GM21367 (cell line): ENCODE measurements at regions not wholly inside any gene's neighbourhood (a gene's known extent, or its start where the extent isn't known, plus 50 kb on each side); places are given as distances from the start of the nearest gene placed in this dataset.

Experiments
- ATAC-seq: cut with Tn5 transposase; IDR thresholded peaks from one replicate; pipeline ENCODE4 v1.9.1; 2021; ENCODE audit not compliant: unreplicated experiment

- no peak for ATAC-seq
These were observed 1081.0 kb downstream of the VRK1 start for GRCh38 chr14:97878206-97878605.

DNA sequence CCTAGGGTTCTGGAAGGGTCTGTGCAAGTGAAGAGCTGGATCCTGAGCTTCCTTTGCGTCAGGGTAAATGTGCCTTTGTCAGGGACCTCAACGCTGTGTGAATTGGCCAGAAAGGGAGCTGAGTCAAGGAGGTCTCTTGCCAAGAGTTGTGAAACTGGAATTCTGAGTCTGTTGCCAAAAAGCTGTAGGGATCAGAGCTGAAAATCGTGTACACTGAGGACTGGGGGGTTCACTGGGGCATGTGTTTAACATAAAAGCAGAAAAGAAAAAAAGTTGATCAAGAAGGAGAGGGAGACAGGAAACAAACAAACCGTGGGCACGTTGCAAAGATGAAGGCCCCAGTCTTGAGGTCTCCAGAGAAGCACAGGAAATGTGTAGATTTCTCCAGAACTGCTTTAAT is 1081.5 kb downstream of the VRK1 start:
- no peak for ATAC-seq

GRCh38 chr14:97887690-97888089 is 1090.5 kb downstream of the VRK1 start:
- ATAC-seq: no peak

GRCh38 chr14:97888331-97888730 is 1091.1 kb downstream of the VRK1 start:
- ATAC-seq: no peak

DNA sequence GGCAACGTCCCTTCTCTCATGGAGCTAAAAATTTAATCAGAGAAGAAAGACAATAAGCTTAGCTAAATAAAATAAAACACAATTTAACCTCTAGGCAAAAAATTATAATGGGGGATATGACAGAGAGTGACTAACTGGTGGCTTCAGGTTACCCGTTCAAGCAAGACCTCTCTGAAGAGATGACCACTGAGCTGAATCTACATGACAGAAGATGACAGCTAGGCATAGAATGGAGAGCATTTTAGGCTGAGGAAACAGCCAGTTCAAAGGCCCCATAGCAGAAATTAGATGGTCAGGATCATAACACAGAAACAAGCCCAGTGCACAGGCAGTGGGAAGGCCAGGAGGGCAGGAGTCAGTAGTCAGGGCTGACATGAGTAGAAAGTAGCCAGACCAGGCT is 1094.3 kb downstream of the VRK1 start:
- ATAC-seq: no peak

- no peak for ATAC-seq
These were observed 1097.4 kb downstream of the VRK1 start for GRCh38 chr14:97894552-97894951.

DNA sequence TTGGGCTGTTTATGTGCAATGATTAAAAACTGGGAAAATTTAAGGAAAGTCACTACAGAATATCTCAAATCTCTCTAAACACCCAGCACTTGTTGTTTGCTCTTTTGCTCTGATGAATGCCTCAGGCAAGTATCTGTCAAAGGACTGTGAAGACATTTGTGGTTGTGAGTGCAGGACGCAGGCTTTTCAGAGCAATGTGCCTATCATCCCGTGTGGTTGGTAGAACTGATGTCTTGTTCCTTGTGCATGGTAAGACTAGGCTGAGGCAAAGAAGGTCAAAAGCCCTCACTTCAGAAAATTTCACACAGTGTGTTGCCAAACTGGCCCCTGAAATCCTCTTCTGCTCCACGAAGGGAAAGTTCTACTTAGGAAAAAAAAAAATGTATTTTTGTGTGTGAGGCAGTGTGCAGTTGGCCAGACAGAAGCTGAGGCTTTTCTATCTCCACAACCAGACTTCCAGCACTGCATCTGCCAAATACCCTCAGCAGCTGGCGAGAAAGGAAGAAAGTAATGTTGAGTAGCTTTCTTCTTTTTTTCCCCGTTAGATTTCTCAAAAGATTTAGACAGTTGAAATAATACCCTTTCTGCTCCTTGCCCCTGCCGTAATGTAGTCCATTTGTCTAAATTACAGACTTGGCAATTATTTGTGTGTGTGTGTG is 1103.1 kb downstream of the VRK1 start:
- no peak for ATAC-seq

- ATAC-seq: no peak
These were observed 1105.4 kb downstream of the VRK1 start for GRCh38 chr14:97902630-97903029.

GRCh38 chr14:97903821-97904220 is 1106.6 kb downstream of the VRK1 start:
- no peak for ATAC-seq

DNA sequence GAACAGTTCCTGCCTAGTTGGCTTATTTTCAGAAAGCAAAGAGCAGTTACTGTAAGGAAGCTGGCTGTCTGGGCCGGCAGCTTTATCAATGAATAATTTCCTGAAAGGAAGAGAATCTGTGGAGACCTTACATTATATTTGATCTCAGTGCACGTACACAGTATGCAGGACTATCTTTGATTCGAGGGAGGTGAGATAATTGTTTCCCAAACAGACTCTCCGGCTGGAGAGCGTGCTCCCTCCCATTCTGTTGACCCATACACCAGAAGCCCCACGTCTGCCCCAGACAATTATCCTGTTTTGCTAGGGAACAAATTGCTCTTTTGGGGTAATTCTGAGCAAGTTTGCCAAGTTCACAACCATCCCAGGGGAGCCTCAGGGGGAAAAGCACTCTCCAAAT is 1115.0 kb downstream of the VRK1 start:
- ATAC-seq: no peak

GRCh38 chr14:97916100-97916499 is 1118.9 kb downstream of the VRK1 start:
- no peak for ATAC-seq

DNA sequence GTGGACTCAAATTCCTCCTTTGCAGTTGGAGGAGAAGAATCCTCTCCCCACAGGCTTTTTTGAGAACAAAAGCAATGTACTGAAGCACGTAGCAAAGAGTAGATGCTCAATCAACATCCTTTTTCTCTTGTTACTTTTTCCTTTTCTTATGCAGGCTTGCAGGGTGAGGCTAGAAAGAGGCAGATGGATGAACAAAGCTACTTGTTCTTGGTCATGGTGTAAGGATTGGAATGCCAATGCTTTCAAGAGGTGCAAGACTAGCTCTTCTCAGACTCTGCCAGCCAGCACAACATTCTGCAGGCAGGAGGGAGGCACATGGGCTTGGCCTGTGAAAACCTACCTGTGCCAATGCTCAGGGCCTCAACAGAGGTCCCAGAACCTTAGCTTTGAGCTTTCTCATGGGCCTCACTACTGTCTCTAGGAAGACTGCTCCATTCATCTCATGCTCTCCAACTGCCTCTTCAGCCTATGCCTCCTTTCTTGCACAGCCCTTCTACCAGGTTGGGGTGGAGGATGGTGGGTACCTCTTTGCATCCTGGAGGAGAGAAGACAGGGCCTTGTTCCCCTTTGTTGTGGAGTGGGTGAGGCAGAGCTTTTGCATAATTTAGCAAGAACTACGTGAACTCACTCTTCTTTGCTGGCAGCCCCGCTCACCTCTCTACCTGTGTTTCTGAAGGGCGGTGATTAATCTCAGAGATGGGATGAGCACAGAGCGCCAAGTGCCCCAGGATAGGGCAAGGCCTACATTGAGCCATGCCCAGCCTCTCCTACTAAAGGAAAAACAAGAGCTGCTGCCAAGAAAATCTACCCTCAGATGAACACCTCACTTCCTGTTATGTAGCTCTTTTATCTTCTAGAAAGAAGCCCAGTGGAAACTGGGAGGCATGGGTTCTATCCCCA is 1119.7 kb downstream of the VRK1 start:
- no peak for ATAC-seq

DNA sequence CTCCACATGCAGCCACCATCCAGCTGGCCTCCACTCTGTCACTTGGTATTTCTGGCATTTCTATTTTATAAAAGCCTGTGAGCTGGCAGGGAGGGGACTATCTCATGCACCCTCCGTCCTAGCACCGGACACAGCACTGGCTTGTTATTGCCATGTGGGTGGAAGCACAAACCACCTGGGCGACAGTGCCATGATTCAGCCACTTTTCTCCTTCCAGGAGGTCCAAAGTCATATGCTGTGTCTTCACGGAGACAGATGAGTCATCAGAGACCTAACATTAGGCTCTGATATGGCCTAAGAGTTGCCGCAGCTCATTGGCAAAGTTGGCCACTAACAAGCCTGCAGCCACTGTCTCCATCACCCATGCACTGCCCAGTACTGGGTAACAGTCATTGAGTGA is 1123.0 kb downstream of the VRK1 start:
- no peak for ATAC-seq

DNA sequence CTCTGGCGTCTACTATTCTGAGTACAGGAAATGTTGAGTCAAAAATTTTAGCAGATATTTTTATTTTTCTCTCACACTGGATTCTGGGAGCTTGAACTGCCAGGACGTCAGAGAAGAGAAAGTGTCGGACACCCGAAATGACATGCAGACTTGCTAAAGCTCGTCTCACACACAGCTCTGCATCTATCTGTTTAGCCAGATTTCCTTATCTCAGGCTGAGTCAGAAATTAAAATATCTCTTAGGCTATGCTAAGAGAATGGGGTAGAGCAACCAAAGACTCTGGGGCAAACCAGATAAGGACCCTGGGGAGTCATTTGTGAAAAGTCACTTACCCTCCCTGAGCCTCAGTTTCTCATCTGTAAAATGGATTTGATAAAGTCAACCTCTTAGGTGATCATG is 1124.1 kb downstream of the VRK1 start:
- ATAC-seq: no peak

DNA sequence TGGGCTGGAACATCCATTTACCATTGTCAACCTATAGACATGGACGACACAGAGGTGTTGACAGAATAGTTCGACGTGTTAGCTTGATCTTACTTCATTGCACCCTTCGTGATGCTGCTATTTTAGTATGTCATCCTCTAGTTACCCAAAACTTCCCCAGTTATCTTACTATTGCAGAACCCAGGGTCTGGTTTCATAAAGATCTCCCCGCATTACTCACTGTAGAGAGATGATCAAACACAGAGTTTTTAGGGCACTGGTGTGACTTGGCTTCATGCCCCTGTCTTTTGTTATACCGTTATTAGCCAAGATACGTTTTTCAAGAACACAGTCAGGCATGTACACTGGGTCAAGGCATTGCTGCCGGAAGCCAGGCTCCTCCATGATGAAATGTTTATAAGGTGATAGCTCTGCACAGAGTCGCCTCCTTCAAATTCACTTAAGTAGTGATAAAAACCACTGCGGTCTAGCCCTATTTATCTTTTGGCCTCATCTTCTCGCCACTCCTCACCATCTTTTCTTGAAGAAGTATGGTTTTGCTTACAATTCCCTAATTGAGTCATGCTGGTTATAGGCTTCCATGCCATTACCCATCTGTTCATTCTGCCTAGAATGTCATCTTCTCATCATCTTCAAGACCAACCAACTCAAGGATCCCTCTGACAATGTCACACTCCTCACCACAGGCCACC is 1127.9 kb downstream of the VRK1 start:
- no peak for ATAC-seq

- ATAC-seq: no peak
These were observed 1133.0 kb downstream of the VRK1 start for GRCh38 chr14:97930166-97930565.

GRCh38 chr14:97931273-97931672 is 1134.1 kb downstream of the VRK1 start:
- no peak for ATAC-seq

GRCh38 chr14:97942921-97943320 is 1145.7 kb downstream of the VRK1 start:
- ATAC-seq: no peak

- no peak for ATAC-seq
These were observed 1146.4 kb downstream of the VRK1 start for GRCh38 chr14:97943619-97944018.

- no peak for ATAC-seq
These were observed 1147.2 kb downstream of the VRK1 start for GRCh38 chr14:97944380-97944779.

GRCh38 chr14:97945631-97946030 is 1148.4 kb downstream of the VRK1 start:
- ATAC-seq: no peak

GRCh38 chr14:97946240-97946639 is 1149.1 kb downstream of the VRK1 start:
- no peak for ATAC-seq
